ENCODE measurements at regions not wholly inside any gene's neighbourhood (a gene's known extent, or its start where the extent isn't known, plus 50 kb on each side); places are given as distances from the start of the nearest gene placed in this dataset.

- no peak for DNase-seq (ENCODE audit: low read depth in 6 of 9, low spot score in 9 of 9)
- no peaks in the 10 kb centered on the region for H3K27me3 ChIP-seq (ENCODE audit: control insufficient read depth in 2 of 2, insufficient read depth in 1 of 2, low read length in 1 of 2)
- no peaks in the 10 kb centered on the region for H3K9me3 ChIP-seq (ENCODE audit: control insufficient read depth in 2 of 2, insufficient read depth in 1 of 2, low read length in 1 of 2)
- no peaks in the 10 kb centered on the region for H3K4me1 ChIP-seq (ENCODE audit: control insufficient read depth in 2 of 2, insufficient read depth in 2 of 2, low read length in 2 of 2)
- H3K36me3 ChIP-seq (ENCODE audit: control insufficient read depth in 2 of 2, insufficient read depth in 2 of 2, low read length in 1 of 2) = no peaks in the 10 kb centered on the region
- no peak overlapping the region for H3K27ac ChIP-seq (ENCODE audit: low read depth in 1 of 2, low read length in 1 of 2)
- H3K4me3 ChIP-seq (ENCODE audit: low read length in 2 of 2) = no peak overlapping the region
- 93% methylated on average over 5 of the region's 5 CpGs for WGBS
These were observed 82.2 kb upstream of the LMO4 start for GRCh38 chr1:87246436-87246835.

- Histone ChIP-seq H3K4me1 (ENCODE audit: control insufficient read depth in 2 of 2, insufficient read depth in 2 of 2, low read length in 2 of 2) (no peaks in the 10 kb centered on the region), H3K27ac (ENCODE audit: low read depth in 1 of 2, low read length in 1 of 2) (no peak overlapping the region), H3K36me3 (ENCODE audit: control insufficient read depth in 2 of 2, insufficient read depth in 2 of 2, low read length in 1 of 2) (no peaks in the 10 kb centered on the region), H3K4me3 (ENCODE audit: low read length in 2 of 2) (no peak overlapping the region), H3K27me3 (ENCODE audit: control insufficient read depth in 2 of 2, insufficient read depth in 1 of 2, low read length in 1 of 2) (no peaks in the 10 kb centered on the region), H3K9me3 (ENCODE audit: control insufficient read depth in 2 of 2, insufficient read depth in 1 of 2, low read length in 1 of 2) (no peaks in the 10 kb centered on the region)
- DNase-seq (ENCODE audit: low read depth in 6 of 9, low spot score in 9 of 9) = no peak
- WGBS = 97% methylated on average over 2 of the region's 2 CpGs
These were observed 78.9 kb upstream of the LMO4 start for GRCh38 chr1:87249803-87250202.

- no peak for DNase-seq (ENCODE audit: low read depth in 6 of 9, low spot score in 9 of 9)
- Histone ChIP-seq H3K9me3 (ENCODE audit: control insufficient read depth in 2 of 2, insufficient read depth in 1 of 2, low read length in 1 of 2) (no peaks in the 10 kb centered on the region), H3K36me3 (ENCODE audit: control insufficient read depth in 2 of 2, insufficient read depth in 2 of 2, low read length in 1 of 2) (no peaks in the 10 kb centered on the region), H3K4me1 (ENCODE audit: control insufficient read depth in 2 of 2, insufficient read depth in 2 of 2, low read length in 2 of 2) (no peaks in the 10 kb centered on the region), H3K4me3 (ENCODE audit: low read length in 2 of 2) (no peak overlapping the region), H3K27me3 (ENCODE audit: control insufficient read depth in 2 of 2, insufficient read depth in 1 of 2, low read length in 1 of 2) (no peaks in the 10 kb centered on the region), H3K27ac (ENCODE audit: low read depth in 1 of 2, low read length in 1 of 2) (no peak overlapping the region)
- 98% methylated on average over 5 of the region's 5 CpGs for WGBS
These were observed 78.3 kb upstream of the LMO4 start for GRCh38 chr1:87250336-87250735.

- no peak for DNase-seq (ENCODE audit: low read depth in 6 of 9, low spot score in 9 of 9)
- H3K27ac ChIP-seq (ENCODE audit: low read depth in 1 of 2, low read length in 1 of 2) = no peak overlapping the region
- WGBS = 94% methylated on average over 2 of the region's 2 CpGs
These were observed 76.3 kb upstream of the LMO4 start for GRCh38 chr1:87252406-87252805.

GRCh38 chr1:87262688-87263087 lies 66.0 kb upstream of the LMO4 start:
- H3K4me1 ChIP-seq (ENCODE audit: control insufficient read depth in 2 of 2, insufficient read depth in 2 of 2, low read length in 2 of 2) = peaks cover 0 to 4% of the 10 kb centered on the region in 2 donors
- H3K27ac ChIP-seq (ENCODE audit: low read depth in 1 of 2, low read length in 1 of 2) = no peak overlapping the region
- no peak for DNase-seq (ENCODE audit: low read depth in 6 of 9, low spot score in 9 of 9)
- H3K36me3 ChIP-seq (ENCODE audit: control insufficient read depth in 2 of 2, insufficient read depth in 2 of 2, low read length in 1 of 2) = no peaks in the 10 kb centered on the region
- WGBS = 91% methylated on average over 3 of the region's 3 CpGs
- no peaks in the 10 kb centered on the region for H3K9me3 ChIP-seq (ENCODE audit: control insufficient read depth in 2 of 2, insufficient read depth in 1 of 2, low read length in 1 of 2)
- H3K27me3 ChIP-seq (ENCODE audit: control insufficient read depth in 2 of 2, insufficient read depth in 1 of 2, low read length in 1 of 2) = no peaks in the 10 kb centered on the region
- no peak overlapping the region for H3K4me3 ChIP-seq (ENCODE audit: low read length in 2 of 2)

More at GRCh38 chr1:87252406-87252805, 76.3 kb upstream of the LMO4 start:
- Histone ChIP-seq H3K4me1 (ENCODE audit: control insufficient read depth in 2 of 2, insufficient read depth in 2 of 2, low read length in 2 of 2) (no peaks in the 10 kb centered on the region), H3K9me3 (ENCODE audit: control insufficient read depth in 2 of 2, insufficient read depth in 1 of 2, low read length in 1 of 2) (no peaks in the 10 kb centered on the region), H3K4me3 (ENCODE audit: low read length in 2 of 2) (no peak overlapping the region), H3K27me3 (ENCODE audit: control insufficient read depth in 2 of 2, insufficient read depth in 1 of 2, low read length in 1 of 2) (no peaks in the 10 kb centered on the region), H3K36me3 (ENCODE audit: control insufficient read depth in 2 of 2, insufficient read depth in 2 of 2, low read length in 1 of 2) (no peaks in the 10 kb centered on the region)

- Histone ChIP-seq H3K27ac (ENCODE audit: low read depth in 1 of 2, low read length in 1 of 2) (no peak overlapping the region), H3K4me3 (ENCODE audit: low read length in 2 of 2) (no peak overlapping the region), H3K4me1 (ENCODE audit: control insufficient read depth in 2 of 2, insufficient read depth in 2 of 2, low read length in 2 of 2) (peaks cover 0 to 9% of the 10 kb centered on the region in 2 donors), H3K36me3 (ENCODE audit: control insufficient read depth in 2 of 2, insufficient read depth in 2 of 2, low read length in 1 of 2) (no peaks in the 10 kb centered on the region), H3K27me3 (ENCODE audit: control insufficient read depth in 2 of 2, insufficient read depth in 1 of 2, low read length in 1 of 2) (no peaks in the 10 kb centered on the region), H3K9me3 (ENCODE audit: control insufficient read depth in 2 of 2, insufficient read depth in 1 of 2, low read length in 1 of 2) (no peaks in the 10 kb centered on the region)
- 97% methylated on average over 2 of the region's 2 CpGs for WGBS
- DNase-seq (ENCODE audit: low read depth in 6 of 9, low spot score in 9 of 9) = no peak
These were observed 65.4 kb upstream of the LMO4 start for GRCh38 chr1:87263281-87263680.

- Histone ChIP-seq H3K27ac (ENCODE audit: low read depth in 1 of 2, low read length in 1 of 2) (no peak overlapping the region), H3K36me3 (ENCODE audit: control insufficient read depth in 2 of 2, insufficient read depth in 2 of 2, low read length in 1 of 2) (no peaks in the 10 kb centered on the region), H3K27me3 (ENCODE audit: control insufficient read depth in 2 of 2, insufficient read depth in 1 of 2, low read length in 1 of 2) (no peaks in the 10 kb centered on the region), H3K4me1 (ENCODE audit: control insufficient read depth in 2 of 2, insufficient read depth in 2 of 2, low read length in 2 of 2) (peaks cover 0 to 9% of the 10 kb centered on the region in 2 donors), H3K4me3 (ENCODE audit: low read length in 2 of 2) (no peak overlapping the region), H3K9me3 (ENCODE audit: control insufficient read depth in 2 of 2, insufficient read depth in 1 of 2, low read length in 1 of 2) (no peaks in the 10 kb centered on the region)
- no peak for DNase-seq (ENCODE audit: low read depth in 6 of 9, low spot score in 9 of 9)
These were observed 64.9 kb upstream of the LMO4 start for GRCh38 chr1:87263785-87264184.

GRCh38 chr1:87264976-87265375 lies 63.7 kb upstream of the LMO4 start:
- H3K27ac ChIP-seq (ENCODE audit: low read depth in 1 of 2, low read length in 1 of 2) = no peak overlapping the region
- peaks cover 0 to 9% of the 10 kb centered on the region in 2 donors for H3K4me1 ChIP-seq (ENCODE audit: control insufficient read depth in 2 of 2, insufficient read depth in 2 of 2, low read length in 2 of 2)
- H3K36me3 ChIP-seq (ENCODE audit: control insufficient read depth in 2 of 2, insufficient read depth in 2 of 2, low read length in 1 of 2) = no peaks in the 10 kb centered on the region
- no peak overlapping the region for H3K4me3 ChIP-seq (ENCODE audit: low read length in 2 of 2)
- DNase-seq (ENCODE audit: low read depth in 6 of 9, low spot score in 9 of 9) = no peak
- H3K27me3 ChIP-seq (ENCODE audit: control insufficient read depth in 2 of 2, insufficient read depth in 1 of 2, low read length in 1 of 2) = no peaks in the 10 kb centered on the region
- H3K9me3 ChIP-seq (ENCODE audit: control insufficient read depth in 2 of 2, insufficient read depth in 1 of 2, low read length in 1 of 2) = no peaks in the 10 kb centered on the region
- 96% methylated on average over 3 of the region's 3 CpGs for WGBS

GRCh38 chr1:87265786-87266185 lies 62.9 kb upstream of the LMO4 start:
- Histone ChIP-seq H3K4me1 (ENCODE audit: control insufficient read depth in 2 of 2, insufficient read depth in 2 of 2, low read length in 2 of 2) (peaks cover 0 to 9% of the 10 kb centered on the region in 2 donors), H3K4me3 (ENCODE audit: low read length in 2 of 2) (no peak overlapping the region), H3K27me3 (ENCODE audit: control insufficient read depth in 2 of 2, insufficient read depth in 1 of 2, low read length in 1 of 2) (no peaks in the 10 kb centered on the region), H3K9me3 (ENCODE audit: control insufficient read depth in 2 of 2, insufficient read depth in 1 of 2, low read length in 1 of 2) (no peaks in the 10 kb centered on the region), H3K27ac (ENCODE audit: low read depth in 1 of 2, low read length in 1 of 2) (no peak overlapping the region), H3K36me3 (ENCODE audit: control insufficient read depth in 2 of 2, insufficient read depth in 2 of 2, low read length in 1 of 2) (no peaks in the 10 kb centered on the region)
- DNase-seq (ENCODE audit: low read depth in 6 of 9, low spot score in 9 of 9) = no peak
- WGBS = 100% methylated on average over 3 of the region's 3 CpGs

GRCh38 chr1:87268111-87268510 lies 60.6 kb upstream of the LMO4 start:
- Histone ChIP-seq H3K27ac (ENCODE audit: low read depth in 1 of 2, low read length in 1 of 2) (peak overlapping the region in 1 of 2 donors; percentile 62), H3K4me3 (ENCODE audit: low read length in 2 of 2) (no peak overlapping the region), H3K27me3 (ENCODE audit: control insufficient read depth in 2 of 2, insufficient read depth in 1 of 2, low read length in 1 of 2) (no peaks in the 10 kb centered on the region), H3K36me3 (ENCODE audit: control insufficient read depth in 2 of 2, insufficient read depth in 2 of 2, low read length in 1 of 2) (no peaks in the 10 kb centered on the region), H3K4me1 (ENCODE audit: control insufficient read depth in 2 of 2, insufficient read depth in 2 of 2, low read length in 2 of 2) (peaks cover 0 to 9% of the 10 kb centered on the region in 2 donors), H3K9me3 (ENCODE audit: control insufficient read depth in 2 of 2, insufficient read depth in 1 of 2, low read length in 1 of 2) (no peaks in the 10 kb centered on the region)
- DNase-seq (ENCODE audit: low read depth in 6 of 9, low spot score in 9 of 9) = peak in 7 of 9 donors; percentile 8 to 82 (median 24)
- 56% methylated on average over 3 of the region's 3 CpGs for WGBS

All from thymus (tissue), 11 donors.